ENCODE measurements at regions not wholly inside any gene's neighbourhood (a gene's known extent, or its start where the extent isn't known, plus 50 kb on each side); places are given as distances from the start of the nearest gene placed in this dataset.

- peak; percentile 97 for TF ChIP-seq TEAD4 (IDR thresholded peaks at IDR 0.05; ENCODE audit: borderline replicate concordance, insufficient read depth)
- TF ChIP-seq, protein P1, sequence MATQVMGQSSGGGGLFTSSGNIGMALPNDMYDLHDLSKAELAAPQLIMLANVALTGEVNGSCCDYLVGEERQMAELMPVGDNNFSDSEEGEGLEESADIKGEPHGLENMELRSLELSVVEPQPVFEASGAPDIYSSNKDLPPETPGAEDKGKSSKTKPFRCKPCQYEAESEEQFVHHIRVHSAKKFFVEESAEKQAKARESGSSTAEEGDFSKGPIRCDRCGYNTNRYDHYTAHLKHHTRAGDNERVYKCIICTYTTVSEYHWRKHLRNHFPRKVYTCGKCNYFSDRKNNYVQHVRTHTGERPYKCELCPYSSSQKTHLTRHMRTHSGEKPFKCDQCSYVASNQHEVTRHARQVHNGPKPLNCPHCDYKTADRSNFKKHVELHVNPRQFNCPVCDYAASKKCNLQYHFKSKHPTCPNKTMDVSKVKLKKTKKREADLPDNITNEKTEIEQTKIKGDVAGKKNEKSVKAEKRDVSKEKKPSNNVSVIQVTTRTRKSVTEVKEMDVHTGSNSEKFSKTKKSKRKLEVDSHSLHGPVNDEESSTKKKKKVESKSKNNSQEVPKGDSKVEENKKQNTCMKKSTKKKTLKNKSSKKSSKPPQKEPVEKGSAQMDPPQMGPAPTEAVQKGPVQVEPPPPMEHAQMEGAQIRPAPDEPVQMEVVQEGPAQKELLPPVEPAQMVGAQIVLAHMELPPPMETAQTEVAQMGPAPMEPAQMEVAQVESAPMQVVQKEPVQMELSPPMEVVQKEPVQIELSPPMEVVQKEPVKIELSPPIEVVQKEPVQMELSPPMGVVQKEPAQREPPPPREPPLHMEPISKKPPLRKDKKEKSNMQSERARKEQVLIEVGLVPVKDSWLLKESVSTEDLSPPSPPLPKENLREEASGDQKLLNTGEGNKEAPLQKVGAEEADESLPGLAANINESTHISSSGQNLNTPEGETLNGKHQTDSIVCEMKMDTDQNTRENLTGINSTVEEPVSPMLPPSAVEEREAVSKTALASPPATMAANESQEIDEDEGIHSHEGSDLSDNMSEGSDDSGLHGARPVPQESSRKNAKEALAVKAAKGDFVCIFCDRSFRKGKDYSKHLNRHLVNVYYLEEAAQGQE (IDR thresholded peaks at IDR 0.05; ENCODE audit: low read depth, low read length), result no peak
- TF ChIP-seq CHD2 (IDR thresholded peaks at IDR 0.05; ENCODE audit: low read length, partially characterized antibody), result no peak
- no peak for TF ChIP-seq EZH2phosphoT487 (IDR thresholded peaks at IDR 0.05; ENCODE audit: borderline replicate concordance, low read depth)
- peak; percentile 99 for TF ChIP-seq JUND (IDR thresholded peaks at IDR 0.05)
- peak; percentile 8; the same call in 1 of the 2 replicates for TF ChIP-seq GABPA (IDR thresholded peaks at IDR 0.05; ENCODE audit: low read depth)
- TF ChIP-seq, protein P2, sequence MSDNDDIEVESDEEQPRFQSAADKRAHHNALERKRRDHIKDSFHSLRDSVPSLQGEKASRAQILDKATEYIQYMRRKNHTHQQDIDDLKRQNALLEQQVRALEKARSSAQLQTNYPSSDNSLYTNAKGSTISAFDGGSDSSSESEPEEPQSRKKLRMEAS (IDR thresholded peaks at IDR 0.05; ENCODE audit: low read depth), result peak; percentile 62
- peak; percentile 46; the same call in 1 of the 2 replicates for TF ChIP-seq NFIC (IDR thresholded peaks at IDR 0.05; ENCODE audit: borderline replicate concordance)
- no peak for TF ChIP-seq MXI1 (IDR thresholded peaks at IDR 0.05; ENCODE audit: low read depth, low read length)
- TF ChIP-seq MEF2A (IDR thresholded peaks at IDR 0.05; ENCODE audit: borderline replicate concordance, low read depth), result peak; percentile 59; the same call in 1 of the 2 replicates
- no peak; the same call in 1 of the 2 replicates for TF ChIP-seq YY1 (IDR thresholded peaks at IDR 0.05; ENCODE audit: low read depth)
- TF ChIP-seq, protein P3, sequence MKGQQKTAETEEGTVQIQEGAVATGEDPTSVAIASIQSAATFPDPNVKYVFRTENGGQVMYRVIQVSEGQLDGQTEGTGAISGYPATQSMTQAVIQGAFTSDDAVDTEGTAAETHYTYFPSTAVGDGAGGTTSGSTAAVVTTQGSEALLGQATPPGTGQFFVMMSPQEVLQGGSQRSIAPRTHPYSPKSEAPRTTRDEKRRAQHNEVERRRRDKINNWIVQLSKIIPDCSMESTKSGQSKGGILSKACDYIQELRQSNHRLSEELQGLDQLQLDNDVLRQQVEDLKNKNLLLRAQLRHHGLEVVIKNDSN (IDR thresholded peaks at IDR 0.05; ENCODE audit: borderline replicate concordance, low read depth), result no peak
- no peak for TF ChIP-seq TAF1 (IDR thresholded peaks at IDR 0.05; ENCODE audit: borderline replicate concordance, low read depth, low read length)
- TF ChIP-seq USF2 (IDR thresholded peaks at IDR 0.05; ENCODE audit: borderline replicate concordance, low read depth, low read length), result no peak
- TF ChIP-seq FOSL2 (IDR thresholded peaks at IDR 0.05; ENCODE audit: borderline replicate concordance, low read depth), result peak; percentile 98
- no peak for TF ChIP-seq RCOR1 (IDR thresholded peaks at IDR 0.05; ENCODE audit: low read length)
These were observed 134.0 kb upstream of the IL12A start (continued) for GRCh38 chr3:159854500-159855124.
